H9 (cell line): ENCODE measurements at regions not wholly inside any gene's neighbourhood (a gene's known extent, or its start where the extent isn't known, plus 50 kb on each side); places are given as distances from the start of the nearest gene placed in this dataset.

Source experiments
- DNase-seq: peaks from one replicate; pipeline ENCODE4 v3.0.0-alpha.2; 2017
- H2AFZ ChIP-seq: one replicate; pipeline ENCODE4 v1.6.1; 2013; ENCODE audit warnings: mild to moderate bottlenecking, low read length, control low read depth, moderate library complexity
- H2AK5ac ChIP-seq: 2 replicates; pipeline ENCODE4 v1.6.1; 2013; ENCODE audit warnings: low read length, control low read depth, mixed read lengths; ENCODE audit not compliant: insufficient read length
- H2BK120ac ChIP-seq: one replicate; pipeline ENCODE4 v1.6.1; 2013; ENCODE audit warnings: low read depth, mild to moderate bottlenecking, low read length, control low read depth, inconsistent platforms; ENCODE audit not compliant: poor library complexity, severe bottlenecking
- H2BK12ac ChIP-seq: 2 replicates; pipeline ENCODE4 v1.6.1; 2013; ENCODE audit warnings: low read length, control low read depth, mixed read lengths, low read depth; ENCODE audit not compliant: insufficient read length
- H2BK15ac ChIP-seq: 2 replicates; pipeline ENCODE4 v1.6.1; 2013; ENCODE audit warnings: low read depth, low read length, control low read depth
- H2BK20ac ChIP-seq: one replicate; pipeline ENCODE4 v1.6.1; 2013; ENCODE audit warnings: low read depth, mild to moderate bottlenecking, low read length, control low read depth, inconsistent platforms; ENCODE audit not compliant: poor library complexity, severe bottlenecking
- H2BK5ac ChIP-seq: 2 replicates; pipeline ENCODE4 v1.6.1; 2013; ENCODE audit warnings: low read length, control low read depth, mixed read lengths; ENCODE audit not compliant: insufficient read length
- H3K14ac ChIP-seq: 2 replicates; pipeline ENCODE4 v1.6.1; 2013; ENCODE audit warnings: low read length, control low read depth; ENCODE audit not compliant: insufficient read depth
- H3K18ac ChIP-seq: 2 replicates; pipeline ENCODE4 v1.6.1; 2013; ENCODE audit warnings: low read depth, mild to moderate bottlenecking, mixed read lengths, low read length, control low read depth; ENCODE audit not compliant: insufficient read length
- H3K23ac ChIP-seq: 2 replicates; pipeline ENCODE4 v1.6.1; 2013; ENCODE audit warnings: low read length, control low read depth, mixed read lengths, low read depth; ENCODE audit not compliant: insufficient read length
- H3K23me2 ChIP-seq: 2 replicates; pipeline ENCODE4 v1.6.1; 2013; ENCODE audit warnings: low read depth, mild to moderate bottlenecking, mixed read lengths, low read length, control low read depth; ENCODE audit not compliant: insufficient read length, poor library complexity, severe bottlenecking
- H3K27ac ChIP-seq: 2 replicates; pipeline ENCODE4 v1.5.1; 2013; ENCODE audit warnings: low read length, control low read depth, mixed read lengths, low read depth; ENCODE audit not compliant: insufficient read length
- H3K27me3 ChIP-seq: 2 replicates; pipeline ENCODE4 v1.6.1; 2013; ENCODE audit warnings: low read length, control low read depth, inconsistent platforms; ENCODE audit not compliant: insufficient read depth
- H3K4ac ChIP-seq: 2 replicates; pipeline ENCODE4 v1.6.1; 2013; ENCODE audit warnings: low read depth, mild to moderate bottlenecking, control low read depth, inconsistent platforms, low read length, moderate library complexity
- H3K4me1 ChIP-seq: 2 replicates; pipeline ENCODE4 v1.6.1; 2013; ENCODE audit warnings: low read length, control low read depth, inconsistent platforms; ENCODE audit not compliant: insufficient read depth
- H3K4me2 ChIP-seq: 2 replicates; pipeline ENCODE4 v1.6.1; 2013; ENCODE audit warnings: low read length, control low read depth, mixed read lengths; ENCODE audit not compliant: insufficient read length, insufficient read depth
- H3K56ac ChIP-seq: 2 replicates; pipeline ENCODE4 v1.6.1; 2013; ENCODE audit warnings: low read depth, mild to moderate bottlenecking, mixed read lengths, low read length, control low read depth; ENCODE audit not compliant: insufficient read length
- H3K79me1 ChIP-seq: 2 replicates; pipeline ENCODE4 v1.6.1; 2013; ENCODE audit warnings: low read depth, mild to moderate bottlenecking, moderate library complexity, low read length, control low read depth, inconsistent platforms; ENCODE audit not compliant: insufficient read depth, poor library complexity, severe bottlenecking
- H3K79me2 ChIP-seq: 2 replicates; pipeline ENCODE4 v1.6.1; 2013; ENCODE audit warnings: low read length, control low read depth, inconsistent platforms; ENCODE audit not compliant: insufficient read depth
- H3K9ac ChIP-seq: 2 replicates; pipeline ENCODE4 v1.6.1; 2013; ENCODE audit warnings: low read length, control low read depth, mixed read lengths; ENCODE audit not compliant: insufficient read length; ENCODE audit errors: extremely low read depth
- H3K9me3 ChIP-seq: one replicate; pipeline ENCODE4 v1.6.1; 2013; ENCODE audit warnings: low read depth, low read length, inconsistent platforms; ENCODE audit not compliant: control insufficient read depth
- H3T11ph ChIP-seq: one replicate; pipeline ENCODE4 v1.6.1; 2013; ENCODE audit warnings: mild to moderate bottlenecking, low read length, control low read depth, inconsistent platforms
- H4K20me1 ChIP-seq: one replicate; pipeline ENCODE4 v1.6.1; 2013; ENCODE audit not compliant: control insufficient read depth, insufficient read length, insufficient read depth
- H4K5ac ChIP-seq: 2 replicates; pipeline ENCODE4 v1.6.1; 2013; ENCODE audit warnings: low read depth, mild to moderate bottlenecking, mixed read lengths, low read length, control low read depth; ENCODE audit not compliant: insufficient read length
- H4K8ac ChIP-seq: replicated peaks from 2 replicates; pipeline ENCODE4 v1.6.1; 2013; ENCODE audit warnings: low read length, control low read depth, mixed read lengths, low read depth; ENCODE audit not compliant: insufficient read length
- H4K91ac ChIP-seq: 2 replicates; pipeline ENCODE4 v1.6.1; 2013; ENCODE audit warnings: low read depth, mild to moderate bottlenecking, moderate library complexity, mixed read lengths, low read length, control low read depth; ENCODE audit not compliant: insufficient read length
- H3K27ac Mint-ChIP-seq, 3 experiments: 2 replicates in 2 of 3; 3 replicates in 1 of 3; pipeline ENCODE4 v1.8.0; 2020 to 2021; ENCODE audit warnings: mixed read lengths in 3 of 3, mild to moderate bottlenecking in 1 of 3, moderate library complexity in 1 of 3
- H3K27me3 Mint-ChIP-seq: 2 replicates; pipeline ENCODE4 v1.8.0; 2021; ENCODE audit warnings: low read depth, mild to moderate bottlenecking, moderate library complexity, mixed read lengths
- H3K36me3 Mint-ChIP-seq, 3 experiments: 2 replicates in 2 of 3; 3 replicates in 1 of 3; pipeline ENCODE4 v1.8.0; 2020 to 2021; ENCODE audit warnings: low read depth in 3 of 3, mixed read lengths in 3 of 3; ENCODE audit not compliant: insufficient read depth in 1 of 3
- H3K4me1 Mint-ChIP-seq, 2 experiments: 2 replicates each; pipeline ENCODE4 v1.8.0; 2020; ENCODE audit warnings: mixed read lengths in 2 of 2
- H3K4me3 Mint-ChIP-seq, 2 experiments: 2 replicates in 1 of 2; 3 replicates in 1 of 2; pipeline ENCODE4 v1.8.0; 2020 to 2021; ENCODE audit warnings: mild to moderate bottlenecking in 2 of 2, mixed read lengths in 2 of 2, moderate library complexity in 1 of 2
- H3K9me3 Mint-ChIP-seq, 2 experiments: 2 replicates in 1 of 2; 3 replicates in 1 of 2; pipeline ENCODE4 v1.8.0; 2020; ENCODE audit warnings: mild to moderate bottlenecking in 2 of 2, mixed read lengths in 2 of 2, moderate library complexity in 1 of 2
- CTCF ChIP-seq: fragments of 200-600 bp; sonication (generic); conservative IDR thresholded peaks from 3 replicates; pipeline ENCODE4 v1.8.0; 2021; ENCODE audit warnings: antibody characterized with exemption, mild to moderate bottlenecking
- WGBS: extraction: QIAGEN DNeasy Blood & Tissue Kit; methylation state at CpG from one replicate; pipeline ENCODE4 v1.1.7; 2013; ENCODE audit warnings: missing lambda C conversion rate, low lambda C conversion rate, mixed read lengths; ENCODE audit not compliant: insufficient read length; ENCODE audit errors: extremely low coverage; 5-methylcytosine and 5-hydroxymethylcytosine counted together

GRCh38 chr3:95037927-95038326 lies 975.1 kb downstream of the NSUN3 start:
- DNase-seq = no peak
- Histone ChIP-seq H3K4me2 (no peak overlapping the region), H3K4ac (no peak overlapping the region), H2AK5ac (no peak overlapping the region), H4K5ac (no peak overlapping the region), H4K91ac (no peak overlapping the region), H3T11ph (no peak overlapping the region), H2BK120ac (no peak overlapping the region), H3K27ac (no peak overlapping the region), H3K27me3 (no peaks in the 10 kb centered on the region), H2BK20ac (no peak overlapping the region), H3K79me2 (no peaks in the 10 kb centered on the region), H2BK12ac (no peak overlapping the region), H3K56ac (no peak overlapping the region), H3K14ac (no peak overlapping the region), H3K4me1 (no peaks in the 10 kb centered on the region; the same call in 1 of the 2 replicates), H3K23me2 (no peaks in the 10 kb centered on the region), H4K20me1 (no peaks in the 10 kb centered on the region), H2BK5ac (no peak overlapping the region), H3K9ac (no peak overlapping the region), H2BK15ac (no peak overlapping the region), H4K8ac (no peak overlapping the region), H3K79me1 (no peaks in the 10 kb centered on the region), H3K23ac (no peak overlapping the region), H2AFZ (no peak overlapping the region), H3K18ac (no peak overlapping the region), H3K9me3 (no peaks in the 10 kb centered on the region)
- Mint-ChIP-seq H3K4me3 (no peak overlapping the region), H3K9me3 (peaks cover 0 to 2% of the 10 kb centered on the region in 2 experiments; a peak in 3 of 5 replicates), H3K4me1 (peaks cover 8 to 9% of the 10 kb centered on the region in 2 experiments), H3K27ac (no peak overlapping the region; a peak in 1 of 7 replicates), H3K36me3 (peaks cover 0 to 6% (median 0%) of the 10 kb centered on the region in 3 experiments; a peak in 2 of 7 replicates), H3K27me3 (no peaks in the 10 kb centered on the region)
- TF ChIP-seq CTCF = no peak
- no CpG with 5 or more reads among the region's 3 CpGs for WGBS
